ENCODE measurements at regions not wholly inside any gene's neighbourhood (a gene's known extent, or its start where the extent isn't known, plus 50 kb on each side); places are given as distances from the start of the nearest gene placed in this dataset.

DNA sequence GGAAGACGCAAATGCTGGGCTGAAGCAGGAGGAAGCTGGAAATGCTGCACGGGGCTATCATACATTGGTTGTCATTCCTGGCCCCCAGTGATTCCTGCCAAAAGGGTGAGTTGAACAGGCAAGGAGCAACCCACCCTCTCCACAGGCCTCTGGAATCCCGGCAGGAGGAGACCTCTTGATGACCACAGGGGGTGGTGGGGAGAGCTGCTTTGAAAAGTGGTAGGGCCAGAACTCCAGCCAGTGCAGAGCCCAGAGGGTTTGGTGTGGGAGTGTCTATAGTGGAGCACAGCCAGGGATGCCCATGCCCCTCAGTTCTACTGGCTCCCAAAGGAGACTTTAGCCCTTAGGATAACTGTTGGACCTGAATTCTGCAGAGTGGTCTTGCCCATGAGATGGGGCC is 89.2 kb downstream of the SAMD9 start:
- TF ChIP-seq SIN3A (conservative IDR thresholded peaks at IDR 0.05 in 1 of 2, IDR thresholded peaks at IDR 0.05 in 1 of 2; ENCODE audit: low read depth in 1 of 2, low read length in 2 of 2) (no peak), HDAC2 (IDR thresholded peaks at IDR 0.05; ENCODE audit: borderline replicate concordance in 1 of 2, low read depth in 2 of 2, low read length in 2 of 2) (no peak), BACH1 (IDR thresholded peaks at IDR 0.05; ENCODE audit: low read length) (no peak), RBBP5 (IDR thresholded peaks at IDR 0.05; ENCODE audit: borderline replicate concordance, low read depth, low read length) (no peak), SP2 (IDR thresholded peaks at IDR 0.05; ENCODE audit: low read length) (no peak), CREB1 (IDR thresholded peaks at IDR 0.05) (no peak), RXRA (IDR thresholded peaks at IDR 0.05; ENCODE audit: insufficient read depth, low read depth, low read length) (no peak), ZNF274 (IDR thresholded peaks at IDR 0.05; ENCODE audit: borderline replicate concordance, extremely low read depth, low read length) (no peak), SUZ12 (IDR thresholded peaks at IDR 0.05; ENCODE audit: low read length) (no peak)
- TF ChIP-seq, protein P1, sequence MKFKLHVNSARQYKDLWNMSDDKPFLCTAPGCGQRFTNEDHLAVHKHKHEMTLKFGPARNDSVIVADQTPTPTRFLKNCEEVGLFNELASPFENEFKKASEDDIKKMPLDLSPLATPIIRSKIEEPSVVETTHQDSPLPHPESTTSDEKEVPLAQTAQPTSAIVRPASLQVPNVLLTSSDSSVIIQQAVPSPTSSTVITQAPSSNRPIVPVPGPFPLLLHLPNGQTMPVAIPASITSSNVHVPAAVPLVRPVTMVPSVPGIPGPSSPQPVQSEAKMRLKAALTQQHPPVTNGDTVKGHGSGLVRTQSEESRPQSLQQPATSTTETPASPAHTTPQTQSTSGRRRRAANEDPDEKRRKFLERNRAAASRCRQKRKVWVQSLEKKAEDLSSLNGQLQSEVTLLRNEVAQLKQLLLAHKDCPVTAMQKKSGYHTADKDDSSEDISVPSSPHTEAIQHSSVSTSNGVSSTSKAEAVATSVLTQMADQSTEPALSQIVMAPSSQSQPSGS (IDR thresholded peaks at IDR 0.05; ENCODE audit: low read length) = no peak
- TF ChIP-seq, protein P2, sequence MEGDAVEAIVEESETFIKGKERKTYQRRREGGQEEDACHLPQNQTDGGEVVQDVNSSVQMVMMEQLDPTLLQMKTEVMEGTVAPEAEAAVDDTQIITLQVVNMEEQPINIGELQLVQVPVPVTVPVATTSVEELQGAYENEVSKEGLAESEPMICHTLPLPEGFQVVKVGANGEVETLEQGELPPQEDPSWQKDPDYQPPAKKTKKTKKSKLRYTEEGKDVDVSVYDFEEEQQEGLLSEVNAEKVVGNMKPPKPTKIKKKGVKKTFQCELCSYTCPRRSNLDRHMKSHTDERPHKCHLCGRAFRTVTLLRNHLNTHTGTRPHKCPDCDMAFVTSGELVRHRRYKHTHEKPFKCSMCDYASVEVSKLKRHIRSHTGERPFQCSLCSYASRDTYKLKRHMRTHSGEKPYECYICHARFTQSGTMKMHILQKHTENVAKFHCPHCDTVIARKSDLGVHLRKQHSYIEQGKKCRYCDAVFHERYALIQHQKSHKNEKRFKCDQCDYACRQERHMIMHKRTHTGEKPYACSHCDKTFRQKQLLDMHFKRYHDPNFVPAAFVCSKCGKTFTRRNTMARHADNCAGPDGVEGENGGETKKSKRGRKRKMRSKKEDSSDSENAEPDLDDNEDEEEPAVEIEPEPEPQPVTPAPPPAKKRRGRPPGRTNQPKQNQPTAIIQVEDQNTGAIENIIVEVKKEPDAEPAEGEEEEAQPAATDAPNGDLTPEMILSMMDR (IDR thresholded peaks at IDR 0.05; ENCODE audit: control extremely low read depth in 1 of 3, insufficient read depth in 1 of 3, low read depth in 1 of 3, low read length in 3 of 3) = no peak
